IMR-90 (cell line): ENCODE measurements at regions not wholly inside any gene's neighbourhood (a gene's known extent, or its start where the extent isn't known, plus 50 kb on each side); places are given as distances from the start of the nearest gene placed in this dataset.

Experiments used
- ATAC-seq: fragments of 200-7000 bp; cut with Tn5 transposase; 2 replicates; pipeline ENCODE4 v1.9.1; 2020; ENCODE audit warnings: low read depth, mild to moderate bottlenecking, moderate library complexity
- BruUV-seq: library from RNA; stranded (reverse); fragments of 400-500 nt; replicated peaks from 2 replicates; lab custom pipeline; 2021; lab: Mats Ljungman, UMichigan
- CTCF ChIA-PET: fragments of 300-600 bp; formaldehyde crosslinking; extraction: SDS; loops from one replicate; lab custom pipeline; 2021; ENCODE audit warnings: antibody characterized with exemption; lab: Yijun Ruan, JAX
- POLR2A ChIA-PET: fragments of 300-600 bp; sonication (Branson Sonifier 250); formaldehyde crosslinking; loops from one replicate; lab custom pipeline; 2022; ENCODE audit warnings: antibody characterized with exemption; ENCODE audit not compliant: unreplicated experiment; lab: Charles Lee
- DNase-seq: peaks from one replicate; pipeline ENCODE4 v3.0.0; 2013
- H2AFZ ChIP-seq: replicated peaks from 2 replicates; pipeline ENCODE3; 2013; ENCODE audit warnings: low read length, mild to moderate bottlenecking; ENCODE audit not compliant: poor library complexity
- H2AK5ac ChIP-seq: 2 replicates; pipeline ENCODE4 v1.6.1; 2013; ENCODE audit warnings: low read depth, low read length, inconsistent platforms
- H2AK9ac ChIP-seq: replicated peaks from 2 replicates; pipeline ENCODE3; 2013; ENCODE audit warnings: mild to moderate bottlenecking, low read depth, low read length, moderate library complexity; ENCODE audit not compliant: poor library complexity
- H2BK120ac ChIP-seq: 2 replicates; pipeline ENCODE4 v1.6.1; 2013; ENCODE audit warnings: low read depth, low read length, inconsistent platforms
- H2BK15ac ChIP-seq: 3 replicates; pipeline ENCODE4 v1.6.1; 2013; ENCODE audit warnings: low read depth, low read length, inconsistent platforms
- H2BK20ac ChIP-seq: 2 replicates; pipeline ENCODE4 v1.6.1; 2013; ENCODE audit warnings: low read depth, mild to moderate bottlenecking, inconsistent platforms, low read length, moderate library complexity
- H2BK5ac ChIP-seq: 2 replicates; pipeline ENCODE4 v1.6.1; 2013; ENCODE audit warnings: mild to moderate bottlenecking, low read depth, low read length, inconsistent platforms; ENCODE audit not compliant: poor library complexity, severe bottlenecking
- H3K14ac ChIP-seq: replicated peaks from 2 replicates; pipeline ENCODE4 v1.6.1; 2013; ENCODE audit warnings: low read depth, low read length, inconsistent platforms
- H3K18ac ChIP-seq: 2 replicates; pipeline ENCODE4 v1.6.1; 2013; ENCODE audit warnings: low read depth, low read length, control low read depth
- H3K23ac ChIP-seq: 2 replicates; pipeline ENCODE4 v1.6.1; 2013; ENCODE audit warnings: low read depth, low read length, inconsistent platforms
- H3K27ac ChIP-seq: 2 replicates; pipeline ENCODE4 v1.5.1; 2013; ENCODE audit warnings: mild to moderate bottlenecking, control low read depth, low read length; ENCODE audit not compliant: insufficient read depth
- H3K27me3 ChIP-seq: 2 replicates; pipeline ENCODE4 v1.6.1; 2013; ENCODE audit warnings: low read length; ENCODE audit not compliant: control insufficient read depth, insufficient read depth
- H3K36me3 ChIP-seq: 2 replicates; pipeline ENCODE4 v1.6.1; 2013; ENCODE audit warnings: low read length, mixed read lengths; ENCODE audit not compliant: control insufficient read depth, insufficient read depth
- H3K4ac ChIP-seq: 2 replicates; pipeline ENCODE4 v1.6.1; 2013; ENCODE audit warnings: low read depth, low read length, inconsistent platforms
- H3K4me1 ChIP-seq: 2 replicates; pipeline ENCODE4 v1.6.1; 2013; ENCODE audit warnings: low read length, mixed read lengths; ENCODE audit not compliant: control insufficient read depth, insufficient read depth
- H3K4me2 ChIP-seq: 2 replicates; pipeline ENCODE4 v1.6.1; 2013; ENCODE audit warnings: low read depth, mild to moderate bottlenecking, control low read depth, low read length, moderate library complexity
- H3K4me3 ChIP-seq: 2 replicates; pipeline ENCODE4 v1.5.1; 2013; ENCODE audit warnings: low read depth, mild to moderate bottlenecking, control low read depth, low read length, moderate library complexity; ENCODE audit not compliant: insufficient read depth
- H3K56ac ChIP-seq: 2 replicates; pipeline ENCODE4 v1.6.1; 2013; ENCODE audit warnings: low read length, inconsistent platforms; ENCODE audit not compliant: insufficient read depth; ENCODE audit errors: extremely low read depth
- H3K79me1 ChIP-seq, 2 experiments: 2 replicates each; pipeline ENCODE4 v1.6.1; 2013; ENCODE audit warnings: low read length in 2 of 2, inconsistent platforms in 1 of 2, low read depth in 1 of 2
- H3K9ac ChIP-seq: 2 replicates; pipeline ENCODE4 v1.6.1; 2013; ENCODE audit warnings: low read depth, low read length, control low read depth
- H3K9me1 ChIP-seq: 2 replicates; pipeline ENCODE4 v1.6.1; 2013; ENCODE audit warnings: low read length, inconsistent platforms; ENCODE audit not compliant: insufficient read depth
- H3K9me3 ChIP-seq: 2 replicates; pipeline ENCODE4 v1.6.1; 2013; ENCODE audit warnings: low read length; ENCODE audit not compliant: control insufficient read depth, insufficient read depth
- H4K20me1 ChIP-seq: 2 replicates; pipeline ENCODE4 v1.6.1; 2013; ENCODE audit warnings: low read length, inconsistent platforms; ENCODE audit not compliant: insufficient read depth
- H4K5ac ChIP-seq: 2 replicates; pipeline ENCODE4 v1.6.1; 2013; ENCODE audit warnings: mild to moderate bottlenecking, low read depth, low read length, control low read depth
- H4K8ac ChIP-seq, 2 experiments: 2 replicates each; pipeline ENCODE4 v1.6.1; 2013; ENCODE audit warnings: low read depth in 2 of 2, low read length in 2 of 2, control low read depth in 1 of 2, inconsistent platforms in 1 of 2
- H4K91ac ChIP-seq: 2 replicates; pipeline ENCODE4 v1.6.1; 2013; ENCODE audit warnings: low read depth, low read length, inconsistent platforms; ENCODE audit not compliant: insufficient read depth
- BHLHE40 ChIP-seq: fragments of 150-350 bp; IDR thresholded peaks from 2 replicates; pipeline ENCODE4 v1.6.1; 2016; ENCODE audit warnings: mild to moderate bottlenecking, low read depth, low read length
- CEBPB ChIP-seq: IDR thresholded peaks from 2 replicates; pipeline ENCODE4 v1.6.1; 2012; ENCODE audit warnings: low read depth, low read length, improper control_type of control experiment
- CHD1 ChIP-seq: IDR thresholded peaks from 2 replicates; pipeline ENCODE4 v1.6.1; 2012; ENCODE audit warnings: low read depth, low read length, improper control_type of control experiment
- CTCF ChIP-seq: conservative IDR thresholded peaks from 2 replicates; pipeline ENCODE4 v1.5.1; 2012; ENCODE audit warnings: mild to moderate bottlenecking, low read depth, low read length, improper control_type of control experiment
- ELK1 ChIP-seq: fragments of 150-350 bp; IDR thresholded peaks from 2 replicates; pipeline ENCODE4 v1.6.1; 2016; ENCODE audit warnings: low read depth, mild to moderate bottlenecking, low read length, moderate library complexity, borderline replicate concordance
- FOS ChIP-seq: fragments of 150-350 bp; IDR thresholded peaks from 2 replicates; pipeline ENCODE4 v1.6.1; 2016; ENCODE audit warnings: low read depth, low read length
- MAFK ChIP-seq: IDR thresholded peaks from 2 replicates; pipeline ENCODE4 v1.6.1; 2012; ENCODE audit warnings: low read depth, low read length, improper control_type of control experiment
- MAZ ChIP-seq: IDR thresholded peaks from 2 replicates; pipeline ENCODE4 v1.6.1; 2012; ENCODE audit warnings: low read depth, mild to moderate bottlenecking, low read length, improper control_type of control experiment, moderate library complexity, borderline replicate concordance
- MXI1 ChIP-seq: IDR thresholded peaks from 2 replicates; pipeline ENCODE4 v1.6.1; 2012; ENCODE audit warnings: low read depth, mild to moderate bottlenecking, low read length, moderate library complexity, borderline replicate concordance
- NFE2L2 ChIP-seq: fragments of 150-350 bp; IDR thresholded peaks from 2 replicates; pipeline ENCODE4 v1.6.1; 2016; ENCODE audit warnings: low read depth, mild to moderate bottlenecking, low read length
- POLR2A ChIP-seq: IDR thresholded peaks from 2 replicates; pipeline ENCODE4 v1.6.1; 2012; ENCODE audit warnings: mild to moderate bottlenecking, low read depth, low read length
- RAD21 ChIP-seq: IDR thresholded peaks from 2 replicates; pipeline ENCODE4 v1.6.1; 2012; ENCODE audit warnings: low read length, improper control_type of control experiment
- RCOR1 ChIP-seq: IDR thresholded peaks from 2 replicates; pipeline ENCODE4 v1.6.1; 2012; ENCODE audit warnings: mild to moderate bottlenecking, low read length, improper control_type of control experiment; ENCODE audit not compliant: insufficient replicate concordance
- RFX5 ChIP-seq: IDR thresholded peaks from 2 replicates; pipeline ENCODE4 v1.8.0; 2012; ENCODE audit warnings: low read depth, mild to moderate bottlenecking, low read length, moderate library complexity
- SMC3 ChIP-seq: fragments of 150-350 bp; IDR thresholded peaks from 2 replicates; pipeline ENCODE4 v1.6.1; 2016; ENCODE audit warnings: low read depth, mild to moderate bottlenecking, antibody characterized with exemption, low read length, moderate library complexity
- USF2 ChIP-seq: fragments of 150-350 bp; IDR thresholded peaks from 2 replicates; pipeline ENCODE4 v1.6.1; 2017; ENCODE audit warnings: mild to moderate bottlenecking, antibody characterized with exemption, low read length, low read depth
- WGBS, 2 experiments: methylation state at CpG; one replicate each; pipeline versions ENCODE4 v1.1.5 to v1.1.7; 2013; ENCODE audit warnings: missing lambda C conversion rate in 2 of 2; ENCODE audit not compliant: insufficient read length in 1 of 2; ENCODE audit errors: extremely low coverage in 2 of 2; 5-methylcytosine and 5-hydroxymethylcytosine counted together
- dilution Hi-C: fragments of 300-500 bp; cut with HindIII; formaldehyde crosslinking; loops from one replicate; pipeline ENCODE4 v1.14.3; 2018; ENCODE audit warnings: low sequenced_read_pairs; ENCODE audit not compliant: unreplicated experiment
- in situ Hi-C: fragments of 300-500 bp; cut with MboI; formaldehyde crosslinking; loops from 3 replicates; pipeline ENCODE4 v1.14.3; 2019; ENCODE audit warnings: low sequenced_read_pairs, inconsistent platforms, mixed read lengths
- intact Hi-C: fragments of 100-400 bp; cut with micrococcal nuclease; formaldehyde crosslinking; loops from 2 replicates; pipeline ENCODE4 v1.10.0; 2022

GRCh38 chr13:58566176-58566575 lies 934.6 kb downstream of the PCDH17 start:
- no peaks in the 10 kb centered on the region for H3K36me3 ChIP-seq
- H2BK120ac ChIP-seq = no peak overlapping the region
- TF ChIP-seq FOS (no peak), USF2 (no peak), SMC3 (no peak), MXI1 (no peak), RCOR1 (no peak), ELK1 (no peak), MAZ (no peak), POLR2A (no peak), RAD21 (no peak), CTCF (no peak), MAFK (no peak), RFX5 (no peak), CHD1 (no peak), NFE2L2 (no peak), CEBPB (no peak), BHLHE40 (no peak)
- no peaks in the 10 kb centered on the region for H3K27me3 ChIP-seq
- H3K14ac ChIP-seq = no peak overlapping the region
- no peak overlapping the region for H3K4me2 ChIP-seq
- no peak overlapping the region for H3K56ac ChIP-seq
- H2AK5ac ChIP-seq = no peak overlapping the region
- no peak overlapping the region for H4K8ac ChIP-seq
- no peak overlapping the region for H3K4me3 ChIP-seq
- H4K20me1 ChIP-seq = no peaks in the 10 kb centered on the region
- intact Hi-C loops (no loop called here), in situ Hi-C loops (no loop called here), dilution Hi-C loops (no loop called here)
- no peak overlapping the region for H2BK15ac ChIP-seq
- BruUV-seq = no TSS peak
- H3K9ac ChIP-seq = no peak overlapping the region
- ChIA-PET POLR2A (no interaction called here), CTCF (no interaction called here)
- H3K18ac ChIP-seq = no peak overlapping the region
- no peak for DNase-seq
- no peak for ATAC-seq
- no peak overlapping the region for H2BK20ac ChIP-seq
- H3K4me1 ChIP-seq = no peaks in the 10 kb centered on the region
- H2AFZ ChIP-seq = no peak overlapping the region
- no peaks in the 10 kb centered on the region for H3K9me3 ChIP-seq
- no peak overlapping the region for H4K91ac ChIP-seq
- H4K5ac ChIP-seq = no peak overlapping the region
- H3K79me1 ChIP-seq = no peaks in the 10 kb centered on the region
- H3K27ac ChIP-seq = no peak overlapping the region
- no peak overlapping the region for H3K23ac ChIP-seq
- no peak overlapping the region for H3K4ac ChIP-seq
- H2BK5ac ChIP-seq = no peak overlapping the region
- H2AK9ac ChIP-seq = no peak overlapping the region
- WGBS, 2 experiments = no CpG with 5 or more reads among the region's 3 CpGs
- H3K9me1 ChIP-seq = no peaks in the 10 kb centered on the region
